SK-N-SH (cell line): ENCODE measurements at regions not wholly inside any gene's neighbourhood (a gene's known extent, or its start where the extent isn't known, plus 50 kb on each side); places are given as distances from the start of the nearest gene placed in this dataset.

Source experiments
- ELF1 ChIP-seq: IDR thresholded peaks from 2 replicates; pipeline ENCODE4 v1.4.0; 2012
- EP300 ChIP-seq, 2 experiments: IDR thresholded peaks; 2 replicates each; pipeline versions ENCODE4 v1.4.0 to v1.6.1; 2012; ENCODE audit warnings: borderline replicate concordance in 1 of 2, low read depth in 1 of 2, low read length in 1 of 2
- EZH2phosphoT487 ChIP-seq: fragments of 200-600 bp; sonication (generic); IDR thresholded peaks from 2 replicates; pipeline ENCODE4 v1.6.1; 2017; ENCODE audit warnings: low read depth, mixed run types, mild to moderate bottlenecking, antibody characterized with exemption, moderate library complexity, borderline replicate concordance
- FOSL2 ChIP-seq: IDR thresholded peaks from 2 replicates; pipeline ENCODE4 v1.4.0; 2012; ENCODE audit warnings: low read depth, mild to moderate bottlenecking, moderate library complexity, borderline replicate concordance
- JUND ChIP-seq: IDR thresholded peaks from 2 replicates; pipeline ENCODE4 v1.4.0; 2012
- NRF1 ChIP-seq: IDR thresholded peaks from 2 replicates; pipeline ENCODE4 v1.6.1; 2012; ENCODE audit warnings: low read depth, mild to moderate bottlenecking, low read length
- POLR2AphosphoS5 ChIP-seq: IDR thresholded peaks from 2 replicates; pipeline ENCODE4 v1.6.1; 2012; ENCODE audit warnings: low read depth, low read length
- RAD21 ChIP-seq: IDR thresholded peaks from 2 replicates; pipeline ENCODE4 v1.6.1; 2012; ENCODE audit warnings: mild to moderate bottlenecking, low read length
- RXRA ChIP-seq: IDR thresholded peaks from 2 replicates; pipeline ENCODE4 v1.4.0; 2012; ENCODE audit warnings: low read depth, mild to moderate bottlenecking, borderline replicate concordance
- TAF1 ChIP-seq: IDR thresholded peaks from 2 replicates; pipeline ENCODE4 v1.6.1; 2012; ENCODE audit warnings: low read depth, mild to moderate bottlenecking, low read length, moderate library complexity, borderline replicate concordance
- TF ChIP-seq, protein P1 (sequence below): fragments of 200-600 bp; sonication (generic); IDR thresholded peaks from 2 replicates; pipeline ENCODE4 v1.6.1; 2017; ENCODE audit warnings: antibody characterized with exemption, mild to moderate bottlenecking, moderate library complexity
- TF ChIP-seq, protein P2 (sequence below): fragments of 150-350 bp; IDR thresholded peaks from 2 replicates; pipeline ENCODE4 v1.6.1; 2016; ENCODE audit warnings: mild to moderate bottlenecking, low read depth, low read length
- TF ChIP-seq, protein P3 (sequence below): fragments of 150-350 bp; IDR thresholded peaks from 2 replicates; pipeline ENCODE4 v1.6.1; 2017; ENCODE audit warnings: antibody characterized with exemption, low read length, low read depth, borderline replicate concordance

DNA sequence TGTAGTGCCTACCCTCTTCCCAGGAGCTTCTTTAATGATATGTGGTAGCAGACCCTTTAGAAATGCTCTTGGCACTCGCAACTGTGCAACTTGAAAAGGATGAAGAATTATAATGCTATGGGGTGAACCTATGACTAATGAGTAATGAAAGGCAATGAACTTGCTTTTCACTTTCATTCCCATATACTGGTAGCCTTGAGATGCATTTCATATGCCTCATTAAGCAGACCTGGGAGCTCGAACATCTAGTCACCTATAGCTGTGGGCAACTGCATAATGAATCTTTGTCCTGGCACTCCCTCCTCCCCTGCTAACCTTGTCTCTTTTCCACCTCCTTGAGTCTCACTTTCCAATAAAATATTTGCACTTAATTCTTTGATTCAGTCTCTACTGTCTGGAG is 605.9 kb upstream of the DAB2 start:
- TF ChIP-seq ELF1 (no peak), NRF1 (no peak), RAD21 (no peak), EP300 (IDR thresholded peaks at IDR 0.05; ENCODE audit: borderline replicate concordance in 1 of 2, low read depth in 1 of 2, low read length in 1 of 2) (no peak), POLR2AphosphoS5 (no peak), EZH2phosphoT487 (no peak), RXRA (no peak), TAF1 (no peak), FOSL2 (no peak), JUND (no peak)
- TF ChIP-seq, protein P1, sequence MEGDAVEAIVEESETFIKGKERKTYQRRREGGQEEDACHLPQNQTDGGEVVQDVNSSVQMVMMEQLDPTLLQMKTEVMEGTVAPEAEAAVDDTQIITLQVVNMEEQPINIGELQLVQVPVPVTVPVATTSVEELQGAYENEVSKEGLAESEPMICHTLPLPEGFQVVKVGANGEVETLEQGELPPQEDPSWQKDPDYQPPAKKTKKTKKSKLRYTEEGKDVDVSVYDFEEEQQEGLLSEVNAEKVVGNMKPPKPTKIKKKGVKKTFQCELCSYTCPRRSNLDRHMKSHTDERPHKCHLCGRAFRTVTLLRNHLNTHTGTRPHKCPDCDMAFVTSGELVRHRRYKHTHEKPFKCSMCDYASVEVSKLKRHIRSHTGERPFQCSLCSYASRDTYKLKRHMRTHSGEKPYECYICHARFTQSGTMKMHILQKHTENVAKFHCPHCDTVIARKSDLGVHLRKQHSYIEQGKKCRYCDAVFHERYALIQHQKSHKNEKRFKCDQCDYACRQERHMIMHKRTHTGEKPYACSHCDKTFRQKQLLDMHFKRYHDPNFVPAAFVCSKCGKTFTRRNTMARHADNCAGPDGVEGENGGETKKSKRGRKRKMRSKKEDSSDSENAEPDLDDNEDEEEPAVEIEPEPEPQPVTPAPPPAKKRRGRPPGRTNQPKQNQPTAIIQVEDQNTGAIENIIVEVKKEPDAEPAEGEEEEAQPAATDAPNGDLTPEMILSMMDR, result no peak
- TF ChIP-seq, protein P2, sequence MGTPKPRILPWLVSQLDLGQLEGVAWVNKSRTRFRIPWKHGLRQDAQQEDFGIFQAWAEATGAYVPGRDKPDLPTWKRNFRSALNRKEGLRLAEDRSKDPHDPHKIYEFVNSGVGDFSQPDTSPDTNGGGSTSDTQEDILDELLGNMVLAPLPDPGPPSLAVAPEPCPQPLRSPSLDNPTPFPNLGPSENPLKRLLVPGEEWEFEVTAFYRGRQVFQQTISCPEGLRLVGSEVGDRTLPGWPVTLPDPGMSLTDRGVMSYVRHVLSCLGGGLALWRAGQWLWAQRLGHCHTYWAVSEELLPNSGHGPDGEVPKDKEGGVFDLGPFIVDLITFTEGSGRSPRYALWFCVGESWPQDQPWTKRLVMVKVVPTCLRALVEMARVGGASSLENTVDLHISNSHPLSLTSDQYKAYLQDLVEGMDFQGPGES, result no peak
- TF ChIP-seq, protein P3, sequence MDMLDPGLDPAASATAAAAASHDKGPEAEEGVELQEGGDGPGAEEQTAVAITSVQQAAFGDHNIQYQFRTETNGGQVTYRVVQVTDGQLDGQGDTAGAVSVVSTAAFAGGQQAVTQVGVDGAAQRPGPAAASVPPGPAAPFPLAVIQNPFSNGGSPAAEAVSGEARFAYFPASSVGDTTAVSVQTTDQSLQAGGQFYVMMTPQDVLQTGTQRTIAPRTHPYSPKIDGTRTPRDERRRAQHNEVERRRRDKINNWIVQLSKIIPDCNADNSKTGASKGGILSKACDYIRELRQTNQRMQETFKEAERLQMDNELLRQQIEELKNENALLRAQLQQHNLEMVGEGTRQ, result no peak
